ENCODE measurements at regions not wholly inside any gene's neighbourhood (a gene's known extent, or its start where the extent isn't known, plus 50 kb on each side); places are given as distances from the start of the nearest gene placed in this dataset.
"Not testable (repeated sequence)": the region's sequence is repeated elsewhere in the genome, so short reads cannot be mapped to it uniquely, and the experiment has no call there.

- Mint-ChIP-seq H3K4me3 (ENCODE audit: unreplicated experiment) (no peak overlapping the region), H3K27ac (ENCODE audit: unreplicated experiment) (no peak overlapping the region), H3K27me3 (ENCODE audit: unreplicated experiment) (peaks cover 2% of the 10 kb centered on the region), H3K36me3 (ENCODE audit: low read depth, unreplicated experiment) (no peaks in the 10 kb centered on the region), H3K4me1 (ENCODE audit: unreplicated experiment) (no peaks in the 10 kb centered on the region), H3K9me3 (ENCODE audit: unreplicated experiment) (no peaks in the 10 kb centered on the region)
- DNase-seq (ENCODE audit: low spot score) = no peak
- TF ChIP-seq, protein P1, sequence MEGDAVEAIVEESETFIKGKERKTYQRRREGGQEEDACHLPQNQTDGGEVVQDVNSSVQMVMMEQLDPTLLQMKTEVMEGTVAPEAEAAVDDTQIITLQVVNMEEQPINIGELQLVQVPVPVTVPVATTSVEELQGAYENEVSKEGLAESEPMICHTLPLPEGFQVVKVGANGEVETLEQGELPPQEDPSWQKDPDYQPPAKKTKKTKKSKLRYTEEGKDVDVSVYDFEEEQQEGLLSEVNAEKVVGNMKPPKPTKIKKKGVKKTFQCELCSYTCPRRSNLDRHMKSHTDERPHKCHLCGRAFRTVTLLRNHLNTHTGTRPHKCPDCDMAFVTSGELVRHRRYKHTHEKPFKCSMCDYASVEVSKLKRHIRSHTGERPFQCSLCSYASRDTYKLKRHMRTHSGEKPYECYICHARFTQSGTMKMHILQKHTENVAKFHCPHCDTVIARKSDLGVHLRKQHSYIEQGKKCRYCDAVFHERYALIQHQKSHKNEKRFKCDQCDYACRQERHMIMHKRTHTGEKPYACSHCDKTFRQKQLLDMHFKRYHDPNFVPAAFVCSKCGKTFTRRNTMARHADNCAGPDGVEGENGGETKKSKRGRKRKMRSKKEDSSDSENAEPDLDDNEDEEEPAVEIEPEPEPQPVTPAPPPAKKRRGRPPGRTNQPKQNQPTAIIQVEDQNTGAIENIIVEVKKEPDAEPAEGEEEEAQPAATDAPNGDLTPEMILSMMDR (IDR thresholded peaks at IDR 0.05; ENCODE audit: unreplicated experiment) = no peak
Observed at GRCh38 chr1:220942278-220942677, 63.0 kb downstream of the HLX start.

GRCh38 chr1:220942914-220943313 lies 63.7 kb downstream of the HLX start:
- not testable (repeated sequence) for H3K4me1 Mint-ChIP-seq (ENCODE audit: unreplicated experiment); H3K27ac Mint-ChIP-seq (ENCODE audit: unreplicated experiment); H3K4me3 Mint-ChIP-seq (ENCODE audit: unreplicated experiment); H3K9me3 Mint-ChIP-seq (ENCODE audit: unreplicated experiment); H3K36me3 Mint-ChIP-seq (ENCODE audit: low read depth, unreplicated experiment); DNase-seq (ENCODE audit: low spot score); H3K27me3 Mint-ChIP-seq (ENCODE audit: unreplicated experiment)

GRCh38 chr1:220943319-220943996 lies 64.2 kb downstream of the HLX start:
- TF ChIP-seq, protein P1 (IDR thresholded peaks at IDR 0.05; ENCODE audit: unreplicated experiment) = no peak
- H3K27ac Mint-ChIP-seq (ENCODE audit: unreplicated experiment) = no peak overlapping the region
- no peaks in the 10 kb centered on the region for H3K9me3 Mint-ChIP-seq (ENCODE audit: unreplicated experiment)
- no peaks in the 10 kb centered on the region for H3K36me3 Mint-ChIP-seq (ENCODE audit: low read depth, unreplicated experiment)
- H3K27me3 Mint-ChIP-seq (ENCODE audit: unreplicated experiment) = peaks cover 2% of the 10 kb centered on the region
- DNase-seq (ENCODE audit: low spot score) = no peak
- no peak overlapping the region for H3K4me3 Mint-ChIP-seq (ENCODE audit: unreplicated experiment)
- no peaks in the 10 kb centered on the region for H3K4me1 Mint-ChIP-seq (ENCODE audit: unreplicated experiment)

GRCh38 chr1:220950576-220950975 lies 71.3 kb downstream of the HLX start:
- no peak for DNase-seq (ENCODE audit: low spot score)
- H3K4me3 Mint-ChIP-seq (ENCODE audit: unreplicated experiment) = no peak overlapping the region
- no peaks in the 10 kb centered on the region for H3K27me3 Mint-ChIP-seq (ENCODE audit: unreplicated experiment)
- no peaks in the 10 kb centered on the region for H3K4me1 Mint-ChIP-seq (ENCODE audit: unreplicated experiment)
- H3K9me3 Mint-ChIP-seq (ENCODE audit: unreplicated experiment) = no peaks in the 10 kb centered on the region
- TF ChIP-seq, protein P1 (IDR thresholded peaks at IDR 0.05; ENCODE audit: unreplicated experiment) = no peak
- H3K36me3 Mint-ChIP-seq (ENCODE audit: low read depth, unreplicated experiment) = no peaks in the 10 kb centered on the region
- no peak overlapping the region for H3K27ac Mint-ChIP-seq (ENCODE audit: unreplicated experiment)

GRCh38 chr1:220952961-220953643 lies 73.9 kb downstream of the HLX start:
- DNase-seq (ENCODE audit: low spot score) = no peak
- Mint-ChIP-seq H3K36me3 (ENCODE audit: low read depth, unreplicated experiment) (no peaks in the 10 kb centered on the region), H3K4me1 (ENCODE audit: unreplicated experiment) (no peaks in the 10 kb centered on the region), H3K4me3 (ENCODE audit: unreplicated experiment) (no peak overlapping the region), H3K27ac (ENCODE audit: unreplicated experiment) (no peak overlapping the region), H3K27me3 (ENCODE audit: unreplicated experiment) (no peaks in the 10 kb centered on the region), H3K9me3 (ENCODE audit: unreplicated experiment) (no peaks in the 10 kb centered on the region)
- TF ChIP-seq, protein P1 (IDR thresholded peaks at IDR 0.05; ENCODE audit: unreplicated experiment) = no peak

Measured in endothelial cell (in vitro differentiated cells).